Spleen (tissue), 11 donors: ENCODE measurements at regions not wholly inside any gene's neighbourhood (a gene's known extent, or its start where the extent isn't known, plus 50 kb on each side); places are given as distances from the start of the nearest gene placed in this dataset.

Experiments used
- DNase-seq: peaks from one replicate; pipeline ENCODE4 v3.0.0-alpha.2; 2020
- H3K27ac ChIP-seq, 8 donors: fragments of 200-600 bp; sonication (generic) in 7 of 8; 1 replicate in 4 of 8; 2 replicates in 4 of 8; pipeline versions ENCODE4 v1.5.0 to v1.8.0; 2016 to 2021; ENCODE audit warnings: inconsistent platforms in 4 of 8, mild to moderate bottlenecking in 4 of 8, moderate library complexity in 1 of 8
- H3K27me3 ChIP-seq, 7 donors: fragments of 200-600 bp; sonication (generic) in 6 of 7; replicated peaks in 1 of 7; 1 replicate in 4 of 7; 2 replicates in 3 of 7; pipeline versions ENCODE4 v1.5.0 to v1.8.0; 2016 to 2021; ENCODE audit warnings: inconsistent platforms in 3 of 7, mild to moderate bottlenecking in 1 of 7
- H3K36me3 ChIP-seq, 6 donors: fragments of 200-600 bp; sonication (generic) in 5 of 6; 1 replicate in 4 of 6; 2 replicates in 2 of 6; pipeline versions ENCODE4 v1.5.0 to v1.8.0; 2016 to 2021; ENCODE audit warnings: inconsistent platforms in 2 of 6
- H3K4me1 ChIP-seq, 6 donors: fragments of 200-600 bp; sonication (generic) in 5 of 6; 1 replicate in 3 of 6; 2 replicates in 3 of 6; pipeline versions ENCODE4 v1.5.0 to v1.8.0; 2016 to 2021; ENCODE audit warnings: inconsistent platforms in 3 of 6
- H3K4me3 ChIP-seq, 8 donors: fragments of 200-600 bp; sonication (generic) in 7 of 8; 1 replicate in 4 of 8; 2 replicates in 4 of 8; pipeline versions ENCODE4 v1.5.0 to v1.8.0; 2016 to 2021; ENCODE audit warnings: inconsistent platforms in 4 of 8, mild to moderate bottlenecking in 4 of 8, moderate library complexity in 2 of 8
- H3K9me3 ChIP-seq, 8 donors: fragments of 200-600 bp; sonication (generic) in 7 of 8; 1 replicate in 4 of 8; 2 replicates in 4 of 8; pipeline versions ENCODE4 v1.5.0 to v1.8.0; 2016 to 2021; ENCODE audit warnings: inconsistent platforms in 4 of 8
- POLR2A ChIP-seq, 3 donors: fragments of 450-650 bp; IDR thresholded peaks; one replicate each; pipeline ENCODE4 v1.5.1; 2017; ENCODE audit warnings: antibody characterized with exemption in 3 of 3, mild to moderate bottlenecking in 1 of 3
- POLR2AphosphoS5 ChIP-seq, 3 donors: sonication (generic); formaldehyde crosslinking; IDR thresholded peaks; one replicate each; pipeline ENCODE4 v1.5.1; 2017; ENCODE audit warnings: antibody characterized with exemption in 3 of 3
- WGBS, 5 donors: extraction: QIAGEN DNeasy Blood & Tissue Kit in 3 of 5; methylation state at CpG; one replicate each; pipeline versions ENCODE4 v1.1.5 to v1.1.7; 2013 to 2018; 5-methylcytosine and 5-hydroxymethylcytosine counted together
- intact Hi-C: fragments of 100-400 bp; cut with DNase I; formaldehyde crosslinking; loops from one replicate; pipeline ENCODE4 v1.15.0; 2023; ENCODE audit warnings: low total_unique reads
- TF ChIP-seq, protein P1 (sequence below), 11 experiments: fragments of 200-600 bp in 7 of 11; fragments of 450-650 bp in 4 of 11; sonication (generic) in 4 of 11; IDR thresholded peaks in 8 of 11; conservative IDR thresholded peaks in 3 of 11; 1 replicate in 7 of 11; 2 replicates in 4 of 11; pipeline versions ENCODE4 v1.4.0 to v1.8.0; 2016 to 2021; ENCODE audit warnings: antibody characterized with exemption in 11 of 11, inconsistent platforms in 4 of 11, mild to moderate bottlenecking in 1 of 11
- donor health status: healthy with polysubstance abuse.
- donor health status: DM: no; HTN: no; CAD: no; lungs with moderate emphysema.
- donor health status: DM: no; HTN: no; CAD: no.
- donor health status: Bipolar disorder and iron deficiency.
- donor health status: healthy.
- donor health status: DM: no; HTN: no; CAD: no.
- donor health status: DM: yes; HTN: yes; CAD: no.

DNA sequence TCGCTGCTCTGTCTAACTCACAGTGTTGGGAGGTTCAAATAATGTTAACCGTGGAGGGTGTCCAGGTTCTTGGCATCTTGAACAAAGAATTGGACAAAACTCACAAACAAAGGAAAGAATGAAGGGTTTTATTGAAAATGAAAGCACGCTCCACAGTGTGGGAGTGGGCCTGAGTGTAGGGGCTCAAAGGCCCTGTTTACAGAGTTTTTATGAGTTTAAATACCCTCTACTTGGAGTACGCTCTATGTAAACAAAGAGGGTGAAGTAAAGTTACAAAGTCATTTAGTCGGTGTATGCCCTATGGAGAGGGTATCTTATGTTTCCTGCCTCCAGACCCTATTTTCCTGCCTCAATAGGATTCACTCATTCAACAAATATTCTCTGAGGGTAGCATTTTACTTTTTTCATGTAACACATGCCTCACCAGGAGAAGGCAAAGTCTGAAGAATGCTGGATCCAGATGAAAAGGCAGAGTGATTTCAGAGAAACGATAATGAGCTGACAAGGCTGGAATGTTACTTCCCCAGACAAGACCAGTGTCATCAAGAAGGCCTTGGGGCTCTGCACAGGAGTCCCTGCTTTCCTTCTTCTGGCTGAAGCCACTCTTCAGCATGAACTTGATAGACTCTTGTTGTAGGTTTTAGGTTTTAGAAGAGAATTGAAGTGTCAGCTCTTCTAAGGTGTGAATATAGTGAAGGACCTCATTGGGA is 163.6 kb downstream of the FAM43A start:
- intact Hi-C loops, result no loop called here
- DNase-seq, result no peak
- H3K9me3 ChIP-seq, result no peaks in the 10 kb centered on the region
- no peak overlapping the region for H3K27ac ChIP-seq
- WGBS, 5 donors, result 45 to 88% (median 84%) methylated on average over 6 of the region's 6 CpGs
- H3K36me3 ChIP-seq, result no peaks in the 10 kb centered on the region
- TF ChIP-seq, protein P1, sequence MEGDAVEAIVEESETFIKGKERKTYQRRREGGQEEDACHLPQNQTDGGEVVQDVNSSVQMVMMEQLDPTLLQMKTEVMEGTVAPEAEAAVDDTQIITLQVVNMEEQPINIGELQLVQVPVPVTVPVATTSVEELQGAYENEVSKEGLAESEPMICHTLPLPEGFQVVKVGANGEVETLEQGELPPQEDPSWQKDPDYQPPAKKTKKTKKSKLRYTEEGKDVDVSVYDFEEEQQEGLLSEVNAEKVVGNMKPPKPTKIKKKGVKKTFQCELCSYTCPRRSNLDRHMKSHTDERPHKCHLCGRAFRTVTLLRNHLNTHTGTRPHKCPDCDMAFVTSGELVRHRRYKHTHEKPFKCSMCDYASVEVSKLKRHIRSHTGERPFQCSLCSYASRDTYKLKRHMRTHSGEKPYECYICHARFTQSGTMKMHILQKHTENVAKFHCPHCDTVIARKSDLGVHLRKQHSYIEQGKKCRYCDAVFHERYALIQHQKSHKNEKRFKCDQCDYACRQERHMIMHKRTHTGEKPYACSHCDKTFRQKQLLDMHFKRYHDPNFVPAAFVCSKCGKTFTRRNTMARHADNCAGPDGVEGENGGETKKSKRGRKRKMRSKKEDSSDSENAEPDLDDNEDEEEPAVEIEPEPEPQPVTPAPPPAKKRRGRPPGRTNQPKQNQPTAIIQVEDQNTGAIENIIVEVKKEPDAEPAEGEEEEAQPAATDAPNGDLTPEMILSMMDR (IDR thresholded peaks at IDR 0.05 in 8 of 11, conservative IDR thresholded peaks at IDR 0.05 in 3 of 11), result no peak
- TF ChIP-seq POLR2AphosphoS5 (IDR thresholded peaks at IDR 0.05) (no peak), POLR2A (IDR thresholded peaks at IDR 0.05) (no peak)
- no peak overlapping the region for H3K4me3 ChIP-seq
- peaks cover 0 to 15% (median 5%) of the 10 kb centered on the region in 6 donors for H3K4me1 ChIP-seq
- no peaks in the 10 kb centered on the region for H3K27me3 ChIP-seq

DNA sequence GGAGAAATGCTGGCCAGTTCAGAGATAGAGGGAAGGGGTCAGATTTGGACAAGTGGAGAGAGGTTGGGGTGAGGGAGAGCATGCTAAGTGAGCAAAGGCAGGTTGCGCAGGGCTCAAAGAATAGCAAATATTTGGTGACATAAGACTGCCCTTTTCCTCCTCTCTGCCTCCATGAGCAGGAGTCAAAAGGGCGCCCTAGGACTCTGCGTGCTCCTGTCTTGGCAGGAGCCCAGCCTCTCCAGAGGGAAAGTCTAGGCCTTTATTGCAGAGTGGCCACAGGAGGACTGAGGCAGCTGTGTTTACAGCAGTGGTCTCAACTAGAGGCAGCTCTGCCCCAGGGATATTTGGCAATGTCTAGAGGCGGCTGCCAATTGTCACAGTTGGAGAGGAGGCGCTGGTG is 165.6 kb downstream of the FAM43A start:
- 81 to 93% (median 90%) methylated on average over 5 of the region's 5 CpGs for WGBS, 5 donors
- peaks cover 0 to 19% (median 6%) of the 10 kb centered on the region in 6 donors for H3K4me1 ChIP-seq

DNA sequence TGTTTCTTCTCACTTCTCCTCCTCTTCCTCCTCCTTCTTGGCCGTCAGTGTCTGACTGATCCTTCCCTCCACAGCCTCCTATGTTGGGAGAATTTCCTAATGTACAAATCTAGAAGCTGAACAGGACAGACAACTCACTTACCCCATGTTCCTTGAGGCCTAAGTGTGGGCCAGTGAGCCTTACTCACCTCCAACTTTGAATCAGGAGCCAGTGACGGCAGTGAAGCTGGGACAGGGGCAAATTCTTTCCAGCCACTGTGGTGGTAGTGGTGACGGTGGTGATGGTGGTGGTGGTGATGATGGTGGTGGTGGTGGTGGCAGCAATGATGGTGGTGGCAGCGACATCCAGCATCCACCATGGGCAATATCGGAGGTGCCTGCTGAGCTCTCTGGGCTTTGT is 166.3 kb downstream of the FAM43A start:
- intact Hi-C loops, result no loop called here
- WGBS, 5 donors, result 81 to 93% (median 89%) methylated on average over 5 of the region's 5 CpGs

More for the DNA sequence above, 165.6 kb downstream of the FAM43A start:
- H3K36me3 ChIP-seq, result no peaks in the 10 kb centered on the region
- H3K27me3 ChIP-seq, result no peaks in the 10 kb centered on the region
- no peaks in the 10 kb centered on the region for H3K9me3 ChIP-seq
- peak; percentile 56 for DNase-seq
- intact Hi-C loops, result no loop called here
- TF ChIP-seq, protein P1 (IDR thresholded peaks at IDR 0.05 in 8 of 11, conservative IDR thresholded peaks at IDR 0.05 in 3 of 11), result no peak
- no peak for TF ChIP-seq POLR2AphosphoS5 (IDR thresholded peaks at IDR 0.05)
- TF ChIP-seq POLR2A (IDR thresholded peaks at IDR 0.05), result no peak
- no peak overlapping the region for H3K4me3 ChIP-seq
- peak overlapping the region in 1 of 8 donors; percentile 82 for H3K27ac ChIP-seq

GRCh38 chr3:194852345-194852744 is 166.7 kb downstream of the FAM43A start:
- H3K9me3 ChIP-seq, result no peaks in the 10 kb centered on the region
- intact Hi-C loops, result no loop called here
- WGBS, 5 donors, result 73 to 82% (median 76%) methylated on average over 22 of the region's 22 CpGs
- peak overlapping the region; percentile 52 to 86 (median 80) for H3K27ac ChIP-seq
- peaks cover 0 to 19% (median 6%) of the 10 kb centered on the region in 6 donors for H3K4me1 ChIP-seq
- TF ChIP-seq POLR2AphosphoS5 (IDR thresholded peaks at IDR 0.05) (peak in 2 of 3 donors; percentile 57 to 72), POLR2A (IDR thresholded peaks at IDR 0.05) (peak in 1 of 3 donors; percentile 30)
- TF ChIP-seq, protein P1 (IDR thresholded peaks at IDR 0.05 in 8 of 11, conservative IDR thresholded peaks at IDR 0.05 in 3 of 11), result no peak
- no peak for DNase-seq
- no peaks in the 10 kb centered on the region for H3K36me3 ChIP-seq
- no peak overlapping the region for H3K4me3 ChIP-seq
- H3K27me3 ChIP-seq, result no peaks in the 10 kb centered on the region

More for the DNA sequence above, 166.3 kb downstream of the FAM43A start:
- peak overlapping the region in 6 of 8 donors; percentile 52 to 86 (median 82) for H3K27ac ChIP-seq
- no peaks in the 10 kb centered on the region for H3K36me3 ChIP-seq
- TF ChIP-seq, protein P1 (IDR thresholded peaks at IDR 0.05 in 8 of 11, conservative IDR thresholded peaks at IDR 0.05 in 3 of 11), result no peak
- TF ChIP-seq POLR2A (IDR thresholded peaks at IDR 0.05) (no peak), POLR2AphosphoS5 (IDR thresholded peaks at IDR 0.05) (no peak)
- peaks cover 0 to 19% (median 6%) of the 10 kb centered on the region in 6 donors for H3K4me1 ChIP-seq
- no peaks in the 10 kb centered on the region for H3K27me3 ChIP-seq
- H3K4me3 ChIP-seq, result no peak overlapping the region
- peak; percentile 29 for DNase-seq
- no peaks in the 10 kb centered on the region for H3K9me3 ChIP-seq
